ENCODE measurements at regions not wholly inside any gene's neighbourhood (a gene's known extent, or its start where the extent isn't known, plus 50 kb on each side); places are given as distances from the start of the nearest gene placed in this dataset.

- no peaks in the 10 kb centered on the region for H3K27me3 ChIP-seq (ENCODE audit: insufficient read depth)
- no peak overlapping the region for H3K27ac ChIP-seq (ENCODE audit: low read depth)
- TF ChIP-seq NANOG (IDR thresholded peaks at IDR 0.05; ENCODE audit: borderline replicate concordance) (no peak), JUNB (IDR thresholded peaks at IDR 0.05; ENCODE audit: unreplicated experiment) (no peak), POLR2AphosphoS5 (IDR thresholded peaks at IDR 0.05; ENCODE audit: low read depth) (no peak), ETS1 (IDR thresholded peaks at IDR 0.05) (no peak), EZH2 (IDR thresholded peaks at IDR 0.05; ENCODE audit: low read depth, unreplicated experiment) (no peak), REST (IDR thresholded peaks at IDR 0.05; ENCODE audit: unreplicated experiment) (no peak), ZNF331 (CRISPR knock-in tag; IDR thresholded peaks at IDR 0.05; ENCODE audit: low read depth) (no peak), CTCF (conservative IDR thresholded peaks at IDR 0.05; ENCODE audit: low read depth in 2 of 2) (no peak), ZNF462 (CRISPR knock-in tag; IDR thresholded peaks at IDR 0.05) (no peak), EZH2phosphoT487 (IDR thresholded peaks at IDR 0.05; ENCODE audit: unreplicated experiment) (no peak), STAT1 (IDR thresholded peaks at IDR 0.05; ENCODE audit: unreplicated experiment) (no peak), CREB1 (CRISPR knock-in tag; IDR thresholded peaks at IDR 0.05; ENCODE audit: low read depth) (no peak), ZNF114 (CRISPR knock-in tag; IDR thresholded peaks at IDR 0.05) (no peak)
- H4K20me1 ChIP-seq (replicated peaks; ENCODE audit: insufficient read depth) = no peaks in the 10 kb centered on the region
- H3K9me2 ChIP-seq (ENCODE audit: insufficient read depth) = no peaks in the 10 kb centered on the region; the same call in 1 of the 2 replicates
- no peaks in the 10 kb centered on the region for H3K4me1 Mint-ChIP-seq
- no peaks in the 10 kb centered on the region; the same call in 2 of the 3 replicates for H3K9me3 Mint-ChIP-seq
- no peak overlapping the region for H2AFZ ChIP-seq
- no peaks in the 10 kb centered on the region for H3K27me3 Mint-ChIP-seq (ENCODE audit: insufficient read depth, low read depth, poor library complexity)
- no peaks in the 10 kb centered on the region for H3K79me2 ChIP-seq (replicated peaks; ENCODE audit: insufficient read depth)
- H3K4me2 ChIP-seq = no peak overlapping the region
- H3F3A ChIP-seq (replicated peaks; ENCODE audit: low read depth) = no peaks in the 10 kb centered on the region
- H3K36me3 Mint-ChIP-seq (ENCODE audit: low read depth) = no peaks in the 10 kb centered on the region
- no peaks in the 10 kb centered on the region for H3K4me1 ChIP-seq (ENCODE audit: insufficient read depth)
- DNase-seq (ENCODE audit: low spot score) (no peak), ATAC-seq (no peak)
- H3K4me3 Mint-ChIP-seq = no peak overlapping the region
- no peak overlapping the region for H3K27ac Mint-ChIP-seq
- no peaks in the 10 kb centered on the region for H3K36me3 ChIP-seq (ENCODE audit: insufficient read depth)
- H3K4me3 ChIP-seq = no peak overlapping the region
These were observed 840.6 kb downstream of the NLGN4X start for GRCh38 chrX:5388087-5388486.
